GM23338 (cell line): ENCODE measurements at regions not wholly inside any gene's neighbourhood (a gene's known extent, or its start where the extent isn't known, plus 50 kb on each side); places are given as distances from the start of the nearest gene placed in this dataset.

ENCODE experiments used
- ATAC-seq: fragments of 200-7000 bp; cut with Tn5 transposase; 3 replicates; pipeline ENCODE4 v1.9.1; 2020
- DNase-seq: peaks from one replicate; pipeline ENCODE4 v3.0.0-alpha.2; 2015; ENCODE audit warnings: low spot score
- H2AFZ ChIP-seq: fragments of 200-600 bp; sonication (generic); 2 replicates; pipeline ENCODE4 v1.8.0; 2016; ENCODE audit warnings: antibody characterized with exemption, mild to moderate bottlenecking, moderate library complexity
- H3F3A ChIP-seq: fragments of 200-600 bp; sonication (generic); replicated peaks from 2 replicates; pipeline ENCODE4 v1.8.0; 2017; ENCODE audit warnings: antibody characterized with exemption, mixed run types, low read depth
- H3K27ac ChIP-seq: fragments of 200-600 bp; sonication (generic); 2 replicates; pipeline ENCODE4 v1.6.1; 2016; ENCODE audit warnings: low read depth
- H3K27me3 ChIP-seq: fragments of 200-600 bp; sonication (generic); 2 replicates; pipeline ENCODE4 v1.8.0; 2016; ENCODE audit warnings: mild to moderate bottlenecking, mixed run types, moderate library complexity; ENCODE audit not compliant: insufficient read depth
- H3K36me3 ChIP-seq: fragments of 200-600 bp; sonication (generic); 2 replicates; pipeline ENCODE4 v1.8.0; 2016; ENCODE audit warnings: mild to moderate bottlenecking; ENCODE audit not compliant: insufficient read depth
- H3K4me1 ChIP-seq: fragments of 200-600 bp; sonication (generic); 2 replicates; pipeline ENCODE4 v1.8.0; 2016; ENCODE audit warnings: mild to moderate bottlenecking, moderate library complexity; ENCODE audit not compliant: insufficient read depth
- H3K4me2 ChIP-seq: fragments of 200-600 bp; sonication (generic); 2 replicates; pipeline ENCODE4 v1.7.1; 2017; ENCODE audit warnings: mixed run types
- H3K4me3 ChIP-seq: fragments of 200-600 bp; sonication (generic); 2 replicates; pipeline ENCODE4 v1.6.1; 2016; ENCODE audit warnings: mixed run types
- H3K79me2 ChIP-seq: fragments of 200-600 bp; sonication (generic); replicated peaks from 2 replicates; pipeline ENCODE4 v1.8.0; 2017; ENCODE audit warnings: mild to moderate bottlenecking; ENCODE audit not compliant: insufficient read depth
- H3K9me2 ChIP-seq: fragments of 200-600 bp; sonication (generic); 2 replicates; pipeline ENCODE4 v1.8.0; 2017; ENCODE audit not compliant: insufficient read depth
- H4K20me1 ChIP-seq: fragments of 200-600 bp; sonication (generic); replicated peaks from 2 replicates; pipeline ENCODE4 v1.8.0; 2017; ENCODE audit warnings: mild to moderate bottlenecking; ENCODE audit not compliant: insufficient read depth
- H3K27ac Mint-ChIP-seq: 2 replicates; pipeline ENCODE4 v1.8.0; 2020; ENCODE audit warnings: inconsistent platforms, mild to moderate bottlenecking, moderate library complexity, mixed read lengths
- H3K27me3 Mint-ChIP-seq: 3 replicates; pipeline ENCODE4 v1.8.0; 2022; ENCODE audit warnings: low read depth, mild to moderate bottlenecking, moderate library complexity, mixed read lengths, inconsistent platforms; ENCODE audit not compliant: insufficient read depth, poor library complexity
- H3K36me3 Mint-ChIP-seq: 3 replicates; pipeline ENCODE4 v1.8.0; 2021; ENCODE audit warnings: low read depth, mild to moderate bottlenecking, inconsistent platforms, moderate library complexity, mixed read lengths
- H3K4me1 Mint-ChIP-seq: 3 replicates; pipeline ENCODE4 v1.8.0; 2020; ENCODE audit warnings: mild to moderate bottlenecking, inconsistent platforms, mixed read lengths
- H3K4me3 Mint-ChIP-seq: 3 replicates; pipeline ENCODE4 v1.8.0; 2021; ENCODE audit warnings: moderate library complexity, mild to moderate bottlenecking, inconsistent platforms, mixed read lengths
- H3K9me3 Mint-ChIP-seq: 3 replicates; pipeline ENCODE4 v1.8.0; 2020; ENCODE audit warnings: moderate library complexity, mild to moderate bottlenecking, inconsistent platforms, mixed read lengths
- CREB1 ChIP-seq: fragments of 250-450 bp; sonication (Bioruptor Pico); IDR thresholded peaks from 2 replicates; pipeline ENCODE4 v1.5.0; 2020; ENCODE audit warnings: low read depth, mild to moderate bottlenecking, moderate library complexity
- EZH2 ChIP-seq: fragments of 200-600 bp; sonication (generic); IDR thresholded peaks from one replicate; pipeline ENCODE4 v1.8.0; 2017; ENCODE audit warnings: antibody characterized with exemption, mild to moderate bottlenecking, low read depth; ENCODE audit not compliant: unreplicated experiment
- EZH2phosphoT487 ChIP-seq: fragments of 200-600 bp; sonication (generic); IDR thresholded peaks from one replicate; pipeline ENCODE4 v1.8.1; 2018; ENCODE audit warnings: antibody characterized with exemption; ENCODE audit not compliant: unreplicated experiment
- JUNB ChIP-seq: IDR thresholded peaks from one replicate; pipeline ENCODE4 v1.6.1; 2016; ENCODE audit warnings: antibody characterized with exemption; ENCODE audit not compliant: unreplicated experiment
- NANOG ChIP-seq: IDR thresholded peaks from 2 replicates; pipeline ENCODE4 v1.6.1; 2016; ENCODE audit warnings: antibody characterized with exemption, borderline replicate concordance
- POLR2AphosphoS5 ChIP-seq: IDR thresholded peaks from 2 replicates; pipeline ENCODE4 v1.6.1; 2016; ENCODE audit warnings: antibody characterized with exemption, low read depth
- STAT1 ChIP-seq: IDR thresholded peaks from one replicate; pipeline ENCODE4 v1.6.1; 2016; ENCODE audit warnings: antibody characterized with exemption; ENCODE audit not compliant: unreplicated experiment
- ZNF114 ChIP-seq: fragments of 250-450 bp; sonication (Bioruptor Pico); IDR thresholded peaks from 2 replicates; pipeline ENCODE4 v1.5.0; 2020; ENCODE audit warnings: mild to moderate bottlenecking, moderate library complexity
- ZNF331 ChIP-seq: fragments of 250-450 bp; sonication (Bioruptor Pico); IDR thresholded peaks from 2 replicates; pipeline ENCODE4 v1.5.0; 2020; ENCODE audit warnings: low read depth, mild to moderate bottlenecking, moderate library complexity
- TF ChIP-seq, protein P1 (sequence below): IDR thresholded peaks from one replicate; pipeline ENCODE4 v1.6.1; 2018; ENCODE audit warnings: antibody characterized with exemption; ENCODE audit not compliant: unreplicated experiment
- TF ChIP-seq, protein P2 (sequence below): IDR thresholded peaks from 2 replicates; pipeline ENCODE4 v1.6.1; 2016; ENCODE audit warnings: antibody characterized with exemption

DNA sequence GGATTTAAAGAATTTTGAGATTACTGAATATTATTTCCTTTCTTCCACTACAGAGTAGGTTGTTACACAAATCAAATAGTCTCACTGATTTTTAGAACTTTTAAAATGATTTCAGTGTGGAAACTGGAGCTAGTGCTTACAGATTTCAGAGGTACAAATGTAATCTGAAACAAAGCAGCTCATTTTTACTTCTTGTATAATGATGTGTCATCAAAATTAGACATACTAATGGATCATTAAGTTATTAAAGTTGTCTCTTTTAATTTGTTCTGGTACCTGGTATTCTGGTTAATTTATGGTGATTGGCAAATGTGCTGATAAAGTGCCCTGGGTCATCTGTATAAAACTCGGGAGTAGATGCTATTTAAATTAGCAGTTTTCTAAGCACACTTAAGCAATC is 1528.3 kb downstream of the RPA4 start:
- TF ChIP-seq, protein P1, sequence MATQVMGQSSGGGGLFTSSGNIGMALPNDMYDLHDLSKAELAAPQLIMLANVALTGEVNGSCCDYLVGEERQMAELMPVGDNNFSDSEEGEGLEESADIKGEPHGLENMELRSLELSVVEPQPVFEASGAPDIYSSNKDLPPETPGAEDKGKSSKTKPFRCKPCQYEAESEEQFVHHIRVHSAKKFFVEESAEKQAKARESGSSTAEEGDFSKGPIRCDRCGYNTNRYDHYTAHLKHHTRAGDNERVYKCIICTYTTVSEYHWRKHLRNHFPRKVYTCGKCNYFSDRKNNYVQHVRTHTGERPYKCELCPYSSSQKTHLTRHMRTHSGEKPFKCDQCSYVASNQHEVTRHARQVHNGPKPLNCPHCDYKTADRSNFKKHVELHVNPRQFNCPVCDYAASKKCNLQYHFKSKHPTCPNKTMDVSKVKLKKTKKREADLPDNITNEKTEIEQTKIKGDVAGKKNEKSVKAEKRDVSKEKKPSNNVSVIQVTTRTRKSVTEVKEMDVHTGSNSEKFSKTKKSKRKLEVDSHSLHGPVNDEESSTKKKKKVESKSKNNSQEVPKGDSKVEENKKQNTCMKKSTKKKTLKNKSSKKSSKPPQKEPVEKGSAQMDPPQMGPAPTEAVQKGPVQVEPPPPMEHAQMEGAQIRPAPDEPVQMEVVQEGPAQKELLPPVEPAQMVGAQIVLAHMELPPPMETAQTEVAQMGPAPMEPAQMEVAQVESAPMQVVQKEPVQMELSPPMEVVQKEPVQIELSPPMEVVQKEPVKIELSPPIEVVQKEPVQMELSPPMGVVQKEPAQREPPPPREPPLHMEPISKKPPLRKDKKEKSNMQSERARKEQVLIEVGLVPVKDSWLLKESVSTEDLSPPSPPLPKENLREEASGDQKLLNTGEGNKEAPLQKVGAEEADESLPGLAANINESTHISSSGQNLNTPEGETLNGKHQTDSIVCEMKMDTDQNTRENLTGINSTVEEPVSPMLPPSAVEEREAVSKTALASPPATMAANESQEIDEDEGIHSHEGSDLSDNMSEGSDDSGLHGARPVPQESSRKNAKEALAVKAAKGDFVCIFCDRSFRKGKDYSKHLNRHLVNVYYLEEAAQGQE, result no peak
- TF ChIP-seq POLR2AphosphoS5 (no peak), CREB1 (CRISPR knock-in tag) (no peak), EZH2phosphoT487 (no peak), EZH2 (no peak), ZNF331 (CRISPR knock-in tag) (no peak), STAT1 (no peak), ZNF114 (CRISPR knock-in tag) (no peak), JUNB (no peak)
- TF ChIP-seq, protein P2, sequence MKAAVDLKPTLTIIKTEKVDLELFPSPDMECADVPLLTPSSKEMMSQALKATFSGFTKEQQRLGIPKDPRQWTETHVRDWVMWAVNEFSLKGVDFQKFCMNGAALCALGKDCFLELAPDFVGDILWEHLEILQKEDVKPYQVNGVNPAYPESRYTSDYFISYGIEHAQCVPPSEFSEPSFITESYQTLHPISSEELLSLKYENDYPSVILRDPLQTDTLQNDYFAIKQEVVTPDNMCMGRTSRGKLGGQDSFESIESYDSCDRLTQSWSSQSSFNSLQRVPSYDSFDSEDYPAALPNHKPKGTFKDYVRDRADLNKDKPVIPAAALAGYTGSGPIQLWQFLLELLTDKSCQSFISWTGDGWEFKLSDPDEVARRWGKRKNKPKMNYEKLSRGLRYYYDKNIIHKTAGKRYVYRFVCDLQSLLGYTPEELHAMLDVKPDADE, result no peak
- Histone ChIP-seq H3K4me1 (no peaks in the 10 kb centered on the region), H3K36me3 (no peaks in the 10 kb centered on the region), H3K27ac (no peak overlapping the region), H3K79me2 (no peaks in the 10 kb centered on the region), H3K9me2 (no peaks in the 10 kb centered on the region), H3K27me3 (no peaks in the 10 kb centered on the region), H3K4me3 (no peak overlapping the region), H3F3A (no peaks in the 10 kb centered on the region), H2AFZ (no peak overlapping the region), H4K20me1 (no peaks in the 10 kb centered on the region), H3K4me2 (no peak overlapping the region)
- no peak overlapping the region for H3K27ac Mint-ChIP-seq
- no peak overlapping the region for H3K4me3 Mint-ChIP-seq
- no peak for DNase-seq
- no peaks in the 10 kb centered on the region for H3K27me3 Mint-ChIP-seq
- peaks cover 18% of the 10 kb centered on the region; the same call in 2 of the 3 replicates for H3K36me3 Mint-ChIP-seq
- no peak for ATAC-seq
- no peaks in the 10 kb centered on the region for H3K4me1 Mint-ChIP-seq
- peaks cover 20% of the 10 kb centered on the region; the same call in 2 of the 3 replicates for H3K9me3 Mint-ChIP-seq

DNA sequence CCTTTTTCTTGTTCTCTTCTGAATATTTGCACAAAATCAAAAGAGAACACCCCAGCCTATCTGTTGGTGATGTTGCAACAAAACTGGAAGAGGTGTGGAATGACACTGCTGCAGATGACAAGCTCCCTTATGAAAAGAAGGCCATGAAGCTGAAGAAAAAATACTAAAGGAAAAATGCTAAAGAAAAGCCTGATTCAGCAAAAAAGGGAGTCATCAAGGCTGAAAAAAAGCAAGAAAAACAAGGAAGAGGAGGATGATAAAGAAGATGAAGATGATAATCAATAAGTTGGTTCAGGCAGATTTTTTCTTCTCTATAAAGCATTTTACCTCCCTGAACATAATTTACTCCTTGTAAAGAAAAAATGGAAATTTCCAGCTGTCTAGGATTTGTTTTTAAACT is 1538.8 kb downstream of the RPA4 start:
- Mint-ChIP-seq H3K27ac (no peak overlapping the region), H3K27me3 (no peaks in the 10 kb centered on the region), H3K9me3 (no peaks in the 10 kb centered on the region), H3K4me3 (no peak overlapping the region), H3K36me3 (no peaks in the 10 kb centered on the region; the same call in 2 of the 3 replicates), H3K4me1 (peaks cover 23% of the 10 kb centered on the region)
- Histone ChIP-seq H3K27me3 (no peaks in the 10 kb centered on the region), H3K36me3 (no peaks in the 10 kb centered on the region), H2AFZ (no peak overlapping the region), H4K20me1 (no peaks in the 10 kb centered on the region), H3K4me1 (peaks cover 14% of the 10 kb centered on the region), H3K9me2 (no peaks in the 10 kb centered on the region), H3K27ac (no peak overlapping the region), H3K79me2 (no peaks in the 10 kb centered on the region), H3K4me3 (no peak overlapping the region), H3F3A (no peaks in the 10 kb centered on the region), H3K4me2 (no peak overlapping the region)
- ATAC-seq (no peak), DNase-seq (no peak)
- TF ChIP-seq, protein P2, result no peak
- TF ChIP-seq NANOG, result no peak
- TF ChIP-seq POLR2AphosphoS5, result no peak
- no peak for TF ChIP-seq EZH2phosphoT487
